ENCODE measurements at regions not wholly inside any gene's neighbourhood (a gene's known extent, or its start where the extent isn't known, plus 50 kb on each side); places are given as distances from the start of the nearest gene placed in this dataset.

GRCh38 chr2:166614029-166614428 is 120.0 kb upstream of the SCN7A start:
- Histone ChIP-seq H3K4me2 (ENCODE audit: low read length) (no peak overlapping the region), H3K27ac (ENCODE audit: low read depth, low read length, poor library complexity, severe bottlenecking) (no peak overlapping the region), H3K9me2 (ENCODE audit: insufficient read depth, low read length) (no peaks in the 10 kb centered on the region), H3K9me3 (ENCODE audit: low read length) (no peaks in the 10 kb centered on the region), H2AFZ (ENCODE audit: low read length) (no peak overlapping the region), H3K4me1 (ENCODE audit: insufficient read depth, low read length, poor library complexity, severe bottlenecking) (no peaks in the 10 kb centered on the region), H4K20me1 (ENCODE audit: insufficient read depth, low read length) (no peaks in the 10 kb centered on the region), H3K4me3 (ENCODE audit: low read depth, low read length, poor library complexity, severe bottlenecking) (no peak overlapping the region), H3K36me3 (ENCODE audit: insufficient read depth, low read length) (no peaks in the 10 kb centered on the region), H3K79me2 (ENCODE audit: insufficient read depth, low read depth, low read length) (no peaks in the 10 kb centered on the region)
- BruUV-seq (replicated peaks): no TSS peak
- intact Hi-C loops (cut with micrococcal nuclease; ENCODE audit: unreplicated experiment): no loop called here
- DNase-seq (ENCODE audit: low spot score): no peak
- TF ChIP-seq CTCF (conservative IDR thresholded peaks at IDR 0.05; ENCODE audit: low read length) (no peak), EZH2phosphoT487 (IDR thresholded peaks at IDR 0.05; ENCODE audit: borderline replicate concordance, low read depth, low read length) (no peak)
- POLR2A ChIA-PET: interaction anchor here (1.0 kb wide), 1 partner anchor 33 kb away, joined by 3 read pairs; no protein-coding TSS in a partner anchor
- CTCF ChIA-PET (ENCODE audit: unreplicated experiment): no interaction called here

- no peaks in the 10 kb centered on the region for H3K9me2 ChIP-seq (ENCODE audit: insufficient read depth, low read length)
- no TSS peak for BruUV-seq (replicated peaks)
- ChIA-PET POLR2A (interaction anchor here (0.6 kb wide), 1 partner anchor 564 kb away, joined by 5 read pairs; no protein-coding TSS in a partner anchor), CTCF (ENCODE audit: unreplicated experiment) (no interaction called here)
- H3K79me2 ChIP-seq (ENCODE audit: insufficient read depth, low read depth, low read length): no peaks in the 10 kb centered on the region
- no peak overlapping the region for H3K4me3 ChIP-seq (ENCODE audit: low read depth, low read length, poor library complexity, severe bottlenecking)
- intact Hi-C loops (cut with micrococcal nuclease; ENCODE audit: unreplicated experiment): no loop called here
- H3K36me3 ChIP-seq (ENCODE audit: insufficient read depth, low read length): no peaks in the 10 kb centered on the region
- no peak overlapping the region for H3K4me2 ChIP-seq (ENCODE audit: low read length)
- H3K27ac ChIP-seq (ENCODE audit: low read depth, low read length, poor library complexity, severe bottlenecking): no peak overlapping the region
- no peaks in the 10 kb centered on the region for H3K4me1 ChIP-seq (ENCODE audit: insufficient read depth, low read length, poor library complexity, severe bottlenecking)
- no peaks in the 10 kb centered on the region for H4K20me1 ChIP-seq (ENCODE audit: insufficient read depth, low read length)
- DNase-seq (ENCODE audit: low spot score): no peak
- H3K9me3 ChIP-seq (ENCODE audit: low read length): no peaks in the 10 kb centered on the region
- no peak overlapping the region for H2AFZ ChIP-seq (ENCODE audit: low read length)
- TF ChIP-seq EZH2phosphoT487 (IDR thresholded peaks at IDR 0.05; ENCODE audit: borderline replicate concordance, low read depth, low read length) (no peak), CTCF (conservative IDR thresholded peaks at IDR 0.05; ENCODE audit: low read length) (no peak)
Measured at GRCh38 chr2:166613226-166613625, 119.2 kb upstream of the SCN7A start.

GRCh38 chr2:166612214-166612613 is 118.2 kb upstream of the SCN7A start:
- H3K27ac ChIP-seq (ENCODE audit: low read depth, low read length, poor library complexity, severe bottlenecking): no peak overlapping the region
- DNase-seq (ENCODE audit: low spot score): no peak
- ChIA-PET CTCF (ENCODE audit: unreplicated experiment) (no interaction called here), POLR2A (interaction anchor here (0.5 kb wide), 1 partner anchor 117 kb away, joined by 3 read pairs; no protein-coding TSS in a partner anchor)
- H4K20me1 ChIP-seq (ENCODE audit: insufficient read depth, low read length): no peaks in the 10 kb centered on the region
- H2AFZ ChIP-seq (ENCODE audit: low read length): no peak overlapping the region
- H3K4me1 ChIP-seq (ENCODE audit: insufficient read depth, low read length, poor library complexity, severe bottlenecking): no peaks in the 10 kb centered on the region
- H3K4me2 ChIP-seq (ENCODE audit: low read length): no peak overlapping the region
- no peak overlapping the region for H3K4me3 ChIP-seq (ENCODE audit: low read depth, low read length, poor library complexity, severe bottlenecking)
- no peaks in the 10 kb centered on the region for H3K9me2 ChIP-seq (ENCODE audit: insufficient read depth, low read length)
- intact Hi-C loops (cut with micrococcal nuclease; ENCODE audit: unreplicated experiment): no loop called here
- BruUV-seq (replicated peaks): no TSS peak
- H3K79me2 ChIP-seq (ENCODE audit: insufficient read depth, low read depth, low read length): no peaks in the 10 kb centered on the region
- no peak for TF ChIP-seq CTCF (conservative IDR thresholded peaks at IDR 0.05; ENCODE audit: low read length)
- TF ChIP-seq EZH2phosphoT487 (IDR thresholded peaks at IDR 0.05; ENCODE audit: borderline replicate concordance, low read depth, low read length): no peak
- H3K9me3 ChIP-seq (ENCODE audit: low read length): no peaks in the 10 kb centered on the region
- no peaks in the 10 kb centered on the region for H3K36me3 ChIP-seq (ENCODE audit: insufficient read depth, low read length)
